ENCODE measurements at regions not wholly inside any gene's neighbourhood (a gene's known extent, or its start where the extent isn't known, plus 50 kb on each side); places are given as distances from the start of the nearest gene placed in this dataset.

GRCh38 chr19:29367791-29368222, 154.9 kb upstream of the UQCRFS1 start:
- TF ChIP-seq CTCF (IDR thresholded peaks at IDR 0.05; ENCODE audit: insufficient read depth, low read length), result no peak
- DNase-seq (ENCODE audit: low read depth), result no peak
- no peak overlapping the region for H3K4me3 ChIP-seq (ENCODE audit: low read depth, low read length)

GRCh38 chr19:29370276-29370675, 155.5 kb upstream of the VSTM2B start:
- no peak overlapping the region for H3K4me3 ChIP-seq (ENCODE audit: low read depth, low read length)
- TF ChIP-seq CTCF (IDR thresholded peaks at IDR 0.05; ENCODE audit: insufficient read depth, low read length), result no peak
- DNase-seq (ENCODE audit: low read depth), result no peak

- DNase-seq (ENCODE audit: low read depth), result no peak
- no peak overlapping the region for H3K4me3 ChIP-seq (ENCODE audit: low read depth, low read length)
- TF ChIP-seq CTCF (IDR thresholded peaks at IDR 0.05; ENCODE audit: insufficient read depth, low read length), result no peak
Measured at GRCh38 chr19:29371251-29372090, 154.3 kb upstream of the VSTM2B start.

GRCh38 chr19:29372091-29372415, 153.7 kb upstream of the VSTM2B start:
- no peak for TF ChIP-seq CTCF (IDR thresholded peaks at IDR 0.05; ENCODE audit: insufficient read depth, low read length)
- H3K4me3 ChIP-seq (ENCODE audit: low read depth, low read length), result no peak overlapping the region
- DNase-seq (ENCODE audit: low read depth), result no peak

- TF ChIP-seq CTCF (IDR thresholded peaks at IDR 0.05; ENCODE audit: insufficient read depth, low read length), result no peak
- no peak for DNase-seq (ENCODE audit: low read depth)
- no peak overlapping the region for H3K4me3 ChIP-seq (ENCODE audit: low read depth, low read length)
Measured at GRCh38 chr19:29372461-29372860, 153.3 kb upstream of the VSTM2B start.

- H3K4me3 ChIP-seq (ENCODE audit: low read depth, low read length), result no peak overlapping the region
- DNase-seq (ENCODE audit: low read depth), result no peak
- no peak for TF ChIP-seq CTCF (IDR thresholded peaks at IDR 0.05; ENCODE audit: insufficient read depth, low read length)
Measured at GRCh38 chr19:29372921-29373797, 152.6 kb upstream of the VSTM2B start.

Measured in fibroblast of the aortic adventitia (primary cell).